ENCODE measurements at regions not wholly inside any gene's neighbourhood (a gene's known extent, or its start where the extent isn't known, plus 50 kb on each side); places are given as distances from the start of the nearest gene placed in this dataset.
"Not testable (repeated sequence)": the region's sequence is repeated elsewhere in the genome, so short reads cannot be mapped to it uniquely, and the experiment has no call there.

- DNase-seq (ENCODE audit: low read depth, low spot score): no peak
Measured at GRCh38 chr12:58009405-58010195, 68.2 kb downstream of the ATP23 start.

GRCh38 chr12:58011676-58012075 lies 70.3 kb downstream of the ATP23 start:
- no peak for DNase-seq (ENCODE audit: low read depth, low spot score)
- H3K27ac ChIP-seq: no peak overlapping the region

More at GRCh38 chr12:58009405-58010195, 68.2 kb downstream of the ATP23 start:
- H3K27ac ChIP-seq: no peak overlapping the region

- H3K27ac ChIP-seq; DNase-seq (ENCODE audit: low read depth, low spot score): not testable (repeated sequence)
Measured at GRCh38 chr12:58022379-58023020, 81.1 kb downstream of the ATP23 start.

- H3K27ac ChIP-seq: no peak overlapping the region
- DNase-seq (ENCODE audit: low read depth, low spot score): no peak
Measured at GRCh38 chr12:58025431-58025830, 84.1 kb downstream of the ATP23 start.

- no peak for DNase-seq (ENCODE audit: low read depth, low spot score)
Measured at GRCh38 chr12:58026426-58026825, 85.1 kb downstream of the ATP23 start.

GRCh38 chr12:58026897-58027891 lies 85.8 kb downstream of the ATP23 start:
- peak overlapping the region; percentile 89 for H3K27ac ChIP-seq
- DNase-seq (ENCODE audit: low read depth, low spot score): no peak

More at GRCh38 chr12:58026426-58026825, 85.1 kb downstream of the ATP23 start:
- no peak overlapping the region for H3K27ac ChIP-seq

GRCh38 chr12:58028294-58028693 lies 86.9 kb downstream of the ATP23 start:
- peak overlapping the region; percentile 89 for H3K27ac ChIP-seq

GRCh38 chr12:58029260-58029659 lies 87.9 kb downstream of the ATP23 start:
- no peak for DNase-seq (ENCODE audit: low read depth, low spot score)
- H3K27ac ChIP-seq: peak overlapping the region; percentile 89

More at GRCh38 chr12:58028294-58028693, 86.9 kb downstream of the ATP23 start:
- DNase-seq (ENCODE audit: low read depth, low spot score): no peak

- H3K27ac ChIP-seq: peak overlapping the region; percentile 89
- DNase-seq (ENCODE audit: low read depth, low spot score): peak; percentile 98
Measured at GRCh38 chr12:58030566-58031279, 89.4 kb downstream of the ATP23 start.

GRCh38 chr12:58032156-58032555 lies 90.8 kb downstream of the ATP23 start:
- DNase-seq (ENCODE audit: low read depth, low spot score): no peak
- H3K27ac ChIP-seq: no peak overlapping the region

- peak overlapping the region; percentile 39 for H3K27ac ChIP-seq
- no peak for DNase-seq (ENCODE audit: low read depth, low spot score)
Measured at GRCh38 chr12:58033831-58034230, 92.5 kb downstream of the ATP23 start.

GRCh38 chr12:58034311-58034710 lies 92.9 kb downstream of the ATP23 start:
- peak overlapping the region; percentile 39 for H3K27ac ChIP-seq
- DNase-seq (ENCODE audit: low read depth, low spot score): no peak

GRCh38 chr12:58034712-58035111 lies 93.3 kb downstream of the ATP23 start:
- peak overlapping the region; percentile 39 for H3K27ac ChIP-seq
- no peak for DNase-seq (ENCODE audit: low read depth, low spot score)

GRCh38 chr12:58041441-58041840 lies 100.1 kb downstream of the ATP23 start:
- no peak overlapping the region for H3K27ac ChIP-seq
- DNase-seq (ENCODE audit: low read depth, low spot score): no peak

GRCh38 chr12:58044966-58045365 lies 103.6 kb downstream of the ATP23 start:
- no peak for DNase-seq (ENCODE audit: low read depth, low spot score)
- H3K27ac ChIP-seq: no peak overlapping the region

GRCh38 chr12:58046271-58046670 lies 104.9 kb downstream of the ATP23 start:
- H3K27ac ChIP-seq: no peak overlapping the region
- no peak for DNase-seq (ENCODE audit: low read depth, low spot score)

- no peak overlapping the region for H3K27ac ChIP-seq
- no peak for DNase-seq (ENCODE audit: low read depth, low spot score)
Measured at GRCh38 chr12:58051378-58051777, 110.0 kb downstream of the ATP23 start.

GRCh38 chr12:58064666-58065065 lies 123.3 kb downstream of the ATP23 start:
- H3K27ac ChIP-seq: no peak overlapping the region
- DNase-seq (ENCODE audit: low read depth, low spot score): no peak

- no peak overlapping the region for H3K27ac ChIP-seq
- DNase-seq (ENCODE audit: low read depth, low spot score): no peak
Measured at GRCh38 chr12:58066296-58066695, 124.9 kb downstream of the ATP23 start.

All from epithelial cell of prostate (primary cell).